ENCODE measurements at regions not wholly inside any gene's neighbourhood (a gene's known extent, or its start where the extent isn't known, plus 50 kb on each side); places are given as distances from the start of the nearest gene placed in this dataset.

DNA sequence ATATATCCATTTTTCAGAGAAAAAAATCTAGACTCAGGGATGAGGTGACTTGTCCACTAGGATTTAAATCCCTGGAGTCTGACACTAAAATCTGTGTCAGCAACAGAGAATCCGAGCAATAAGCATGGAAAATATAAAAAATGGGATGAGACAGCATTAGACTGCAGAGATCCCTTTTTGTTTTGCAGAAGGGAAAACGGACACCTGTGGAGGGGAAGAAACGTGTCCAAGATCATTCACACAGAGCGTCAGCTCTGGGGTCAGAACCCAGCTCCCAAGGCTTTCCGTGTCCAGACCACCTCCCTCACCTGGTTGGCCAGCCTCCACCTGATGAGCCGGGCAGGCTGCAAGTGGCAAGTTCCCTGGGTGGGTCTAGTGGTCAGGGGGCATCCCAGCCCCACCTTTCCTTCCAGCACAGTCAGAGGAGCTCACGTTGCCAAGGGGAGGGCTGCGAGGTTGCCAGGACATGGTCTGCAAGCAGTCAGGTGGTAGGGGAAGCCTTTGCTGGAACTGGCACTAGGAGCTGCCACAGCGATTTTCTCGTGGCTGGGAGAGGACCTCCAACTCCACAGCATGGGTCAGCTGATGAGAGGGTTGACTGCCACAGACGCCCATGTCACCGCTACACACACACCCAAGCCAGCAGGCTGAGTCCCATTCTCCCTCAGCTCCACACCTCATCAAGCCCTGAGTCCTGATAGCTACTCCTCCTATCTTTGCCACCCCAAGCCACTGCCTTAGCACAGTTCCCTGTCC, 65.9 kb upstream of the CPLX2 start:
- TF ChIP-seq, protein P1, sequence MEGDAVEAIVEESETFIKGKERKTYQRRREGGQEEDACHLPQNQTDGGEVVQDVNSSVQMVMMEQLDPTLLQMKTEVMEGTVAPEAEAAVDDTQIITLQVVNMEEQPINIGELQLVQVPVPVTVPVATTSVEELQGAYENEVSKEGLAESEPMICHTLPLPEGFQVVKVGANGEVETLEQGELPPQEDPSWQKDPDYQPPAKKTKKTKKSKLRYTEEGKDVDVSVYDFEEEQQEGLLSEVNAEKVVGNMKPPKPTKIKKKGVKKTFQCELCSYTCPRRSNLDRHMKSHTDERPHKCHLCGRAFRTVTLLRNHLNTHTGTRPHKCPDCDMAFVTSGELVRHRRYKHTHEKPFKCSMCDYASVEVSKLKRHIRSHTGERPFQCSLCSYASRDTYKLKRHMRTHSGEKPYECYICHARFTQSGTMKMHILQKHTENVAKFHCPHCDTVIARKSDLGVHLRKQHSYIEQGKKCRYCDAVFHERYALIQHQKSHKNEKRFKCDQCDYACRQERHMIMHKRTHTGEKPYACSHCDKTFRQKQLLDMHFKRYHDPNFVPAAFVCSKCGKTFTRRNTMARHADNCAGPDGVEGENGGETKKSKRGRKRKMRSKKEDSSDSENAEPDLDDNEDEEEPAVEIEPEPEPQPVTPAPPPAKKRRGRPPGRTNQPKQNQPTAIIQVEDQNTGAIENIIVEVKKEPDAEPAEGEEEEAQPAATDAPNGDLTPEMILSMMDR (IDR thresholded peaks at IDR 0.05): no peak
- DNase-seq: no peak
- no peak overlapping the region for H3K4me3 ChIP-seq
- no peak overlapping the region for H3K27ac ChIP-seq
- no peaks in the 10 kb centered on the region for H3K9me3 ChIP-seq
- intact Hi-C loops (cut with DNase I): no loop called here
- no peak for ATAC-seq
- no peaks in the 10 kb centered on the region for H3K4me1 ChIP-seq
- no peaks in the 10 kb centered on the region for H3K36me3 ChIP-seq
- peaks cover 19% of the 10 kb centered on the region for H3K27me3 ChIP-seq (ENCODE audit: low read depth)

- Histone ChIP-seq H3K9me3 (no peaks in the 10 kb centered on the region), H3K36me3 (no peaks in the 10 kb centered on the region), H3K4me3 (no peak overlapping the region), H3K27me3 (ENCODE audit: low read depth) (peaks cover 2% of the 10 kb centered on the region), H3K4me1 (no peaks in the 10 kb centered on the region), H3K27ac (no peak overlapping the region)
- TF ChIP-seq, protein P1 (IDR thresholded peaks at IDR 0.05): no peak
- DNase-seq (no peak), ATAC-seq (no peak)
- intact Hi-C loops (cut with DNase I): no loop called here
Measured at GRCh38 chr5:175808711-175809110, 62.7 kb upstream of the CPLX2 start.

DNA sequence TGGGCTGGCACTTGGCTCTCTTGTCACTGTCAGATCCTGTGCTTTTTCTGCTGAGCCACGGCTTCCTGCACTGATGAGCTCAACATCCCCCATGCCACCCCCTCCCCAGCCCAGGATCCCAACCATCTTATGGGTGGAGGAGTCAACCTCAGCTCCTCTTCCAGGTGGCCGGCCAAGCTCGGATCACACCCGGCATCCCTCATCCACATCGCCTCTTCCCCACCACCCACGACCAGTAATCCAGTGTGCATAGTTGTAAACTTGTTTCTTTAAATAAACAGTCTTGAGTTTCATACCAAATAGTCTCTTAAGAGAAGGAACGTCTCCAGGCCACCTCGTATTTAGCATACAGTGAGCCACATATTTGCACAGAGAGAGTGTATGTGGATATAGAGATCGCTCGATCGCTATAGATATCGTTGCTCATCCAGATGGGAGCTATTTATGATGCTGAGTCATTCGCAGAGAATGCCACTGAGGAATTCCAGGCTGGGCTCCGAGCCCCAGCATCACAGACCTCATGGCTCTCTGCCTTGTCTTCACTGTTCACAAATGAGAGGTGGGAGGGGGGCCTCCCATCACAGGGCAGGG, 61.8 kb upstream of the CPLX2 start:
- no peak for DNase-seq
- H3K27me3 ChIP-seq (ENCODE audit: low read depth): peaks cover 5% of the 10 kb centered on the region
- intact Hi-C loops (cut with DNase I): no loop called here

GRCh38 chr5:175810457-175810856, 60.9 kb upstream of the CPLX2 start:
- intact Hi-C loops (cut with DNase I): no loop called here
- H3K27me3 ChIP-seq (ENCODE audit: low read depth): peaks cover 5% of the 10 kb centered on the region
- no peak overlapping the region for H3K27ac ChIP-seq
- ATAC-seq (no peak), DNase-seq (no peak)
- no peaks in the 10 kb centered on the region for H3K4me1 ChIP-seq
- H3K4me3 ChIP-seq: no peak overlapping the region
- H3K9me3 ChIP-seq: no peaks in the 10 kb centered on the region
- H3K36me3 ChIP-seq: no peaks in the 10 kb centered on the region
- TF ChIP-seq, protein P1 (IDR thresholded peaks at IDR 0.05): no peak

More for the DNA sequence above, 61.8 kb upstream of the CPLX2 start:
- Histone ChIP-seq H3K27ac (no peak overlapping the region), H3K9me3 (no peaks in the 10 kb centered on the region), H3K4me3 (no peak overlapping the region), H3K36me3 (no peaks in the 10 kb centered on the region), H3K4me1 (no peaks in the 10 kb centered on the region)
- no peak for ATAC-seq
- TF ChIP-seq, protein P1 (IDR thresholded peaks at IDR 0.05): no peak

DNA sequence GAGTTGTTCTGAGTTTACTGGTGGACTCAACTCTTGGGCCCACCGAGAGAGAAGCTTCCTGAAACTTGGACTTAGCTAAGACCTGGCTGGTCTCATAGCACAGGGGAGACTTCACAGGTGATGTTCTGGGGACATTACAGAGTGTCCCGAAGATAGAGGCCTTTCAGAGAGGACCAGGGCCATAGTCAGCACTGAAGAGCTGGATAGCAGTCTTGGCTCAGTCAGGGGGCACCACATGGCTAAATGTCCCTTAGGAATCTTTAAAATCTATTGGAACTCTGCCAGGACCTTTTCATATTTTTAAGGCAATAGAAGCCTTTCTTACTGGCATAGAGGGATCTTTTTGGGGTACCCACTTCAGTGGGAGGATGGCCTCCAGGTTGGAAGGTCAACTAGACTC, 59.8 kb upstream of the CPLX2 start:
- intact Hi-C loops (cut with DNase I): no loop called here
- TF ChIP-seq, protein P1 (IDR thresholded peaks at IDR 0.05): no peak
- ATAC-seq (no peak), DNase-seq (no peak)
- no peaks in the 10 kb centered on the region for H3K4me1 ChIP-seq
- H3K4me3 ChIP-seq: no peak overlapping the region
- no peak overlapping the region for H3K27ac ChIP-seq
- no peaks in the 10 kb centered on the region for H3K36me3 ChIP-seq
- no peaks in the 10 kb centered on the region for H3K9me3 ChIP-seq
- peaks cover 5% of the 10 kb centered on the region for H3K27me3 ChIP-seq (ENCODE audit: low read depth)

Data from lower lobe of right lung (tissue), 2 donors.